Stomach (tissue), 8 donors: ENCODE measurements at regions not wholly inside any gene's neighbourhood (a gene's known extent, or its start where the extent isn't known, plus 50 kb on each side); places are given as distances from the start of the nearest gene placed in this dataset.

Experiments used
- DNase-seq, 2 donors: peaks; one replicate each; pipeline versions ENCODE4 v3.0.0 to v3.0.0-alpha.2; 2013 to 2019
- H3K27ac ChIP-seq, 5 donors: fragments of 200-600 bp in 4 of 5; sonication (generic) in 4 of 5; one replicate each; pipeline ENCODE4 v1.5.1; 2013 to 2019; ENCODE audit warnings: mild to moderate bottlenecking in 1 of 5, moderate library complexity in 1 of 5
- H3K27me3 ChIP-seq, 3 donors: fragments of 200-600 bp; sonication (generic); one replicate each; pipeline ENCODE4 v1.5.1; 2017 to 2019; ENCODE audit warnings: mixed run types in 1 of 3
- H3K36me3 ChIP-seq, 4 donors: fragments of 200-600 bp; sonication (generic); 1 replicate in 3 of 4; 2 replicates in 1 of 4; pipeline ENCODE4 v1.5.1; 2016 to 2019
- H3K4me1 ChIP-seq, 4 donors: fragments of 200-600 bp; sonication (generic); one replicate each; pipeline ENCODE4 v1.5.1; 2016 to 2019
- H3K4me3 ChIP-seq, 4 donors: fragments of 200-600 bp; sonication (generic) in 3 of 4; one replicate each; pipeline ENCODE4 v1.5.1; 2016 to 2019; ENCODE audit warnings: mild to moderate bottlenecking in 1 of 4
- H3K9me3 ChIP-seq, 4 donors: fragments of 200-600 bp; sonication (generic); one replicate each; pipeline ENCODE4 v1.5.1; 2016 to 2019
- CTCF ChIP-seq, 7 experiments: fragments of 450-650 bp in 4 of 7; fragments of 200-600 bp in 3 of 7; sonication (generic) in 3 of 7; IDR thresholded peaks; one replicate each; pipeline ENCODE4 v1.5.1; 2016 to 2019; ENCODE audit warnings: antibody characterized with exemption in 7 of 7, control low read depth in 2 of 7, mild to moderate bottlenecking in 1 of 7
- EP300 ChIP-seq: sonication (generic); formaldehyde crosslinking; IDR thresholded peaks from one replicate; pipeline ENCODE4 v1.6.1; 2017; ENCODE audit warnings: antibody characterized with exemption
- POLR2A ChIP-seq, 4 donors: fragments of 450-650 bp; IDR thresholded peaks; one replicate each; pipeline ENCODE4 v1.6.1; 2016; ENCODE audit warnings: antibody characterized with exemption in 4 of 4, control low read depth in 2 of 4, mild to moderate bottlenecking in 1 of 4, moderate library complexity in 1 of 4
- POLR2AphosphoS5 ChIP-seq, 3 donors: sonication (generic); formaldehyde crosslinking; IDR thresholded peaks; one replicate each; pipeline ENCODE4 v1.6.1; 2016; ENCODE audit warnings: antibody characterized with exemption in 3 of 3
- WGBS, 5 donors: extraction: QIAGEN DNeasy Blood & Tissue Kit in 3 of 5; methylation state at CpG; one replicate each; pipeline versions ENCODE4 v1.1.5 to v1.1.7; 2013 to 2018; 5-methylcytosine and 5-hydroxymethylcytosine counted together
- intact Hi-C: fragments of 100-400 bp; cut with DNase I; formaldehyde crosslinking; loops from one replicate; pipeline ENCODE4 v1.15.1; 2023; ENCODE audit warnings: low total_unique reads
- donor health status: healthy with polysubstance abuse.
- donor health status: Bipolar disorder and iron deficiency.
- donor health status: healthy.

GRCh38 chr1:103960045-103960444 is 210.3 kb downstream of the AMY1C start:
- intact Hi-C loops, result no loop called here
- Histone ChIP-seq H3K27me3 (no peaks in the 10 kb centered on the region), H3K27ac (no peak overlapping the region), H3K36me3 (no peaks in the 10 kb centered on the region), H3K4me3 (no peak overlapping the region), H3K9me3 (peaks cover 5 to 24% (median 20%) of the 10 kb centered on the region in 4 donors), H3K4me1 (no peaks in the 10 kb centered on the region)
- TF ChIP-seq CTCF (IDR thresholded peaks at IDR 0.05), result no peak
- 70 to 86% (median 81%) methylated on average over 3 of the region's 3 CpGs for whole genome bisulfite sequencing, 5 donors
- no peak for DNase-seq

GRCh38 chr1:103960710-103961109 is 211.0 kb downstream of the AMY1C start:
- TF ChIP-seq CTCF (IDR thresholded peaks at IDR 0.05) (no peak), POLR2A (IDR thresholded peaks at IDR 0.05) (no peak), EP300 (no peak), POLR2AphosphoS5 (IDR thresholded peaks at IDR 0.05) (no peak)
- Histone ChIP-seq H3K36me3 (no peaks in the 10 kb centered on the region), H3K4me3 (no peak overlapping the region), H3K27me3 (no peaks in the 10 kb centered on the region), H3K4me1 (no peaks in the 10 kb centered on the region), H3K27ac (no peak overlapping the region), H3K9me3 (peaks cover 5 to 24% (median 20%) of the 10 kb centered on the region in 4 donors)
- 71 to 85% (median 78%) methylated on average over 4 to 6 of the region's 6 CpGs for WGBS, 5 donors
- no peak for DNase-seq
- intact Hi-C loops, result no loop called here

GRCh38 chr1:103986792-103987191 is 237.1 kb downstream of the AMY1C start:
- H3K27ac ChIP-seq, result no peak overlapping the region
- intact Hi-C loops, result no loop called here
- H3K4me1 ChIP-seq, result no peaks in the 10 kb centered on the region
- no peak overlapping the region for H3K4me3 ChIP-seq
- H3K27me3 ChIP-seq, result no peaks in the 10 kb centered on the region
- TF ChIP-seq CTCF (IDR thresholded peaks at IDR 0.05), result no peak
- no peak for TF ChIP-seq POLR2A (IDR thresholded peaks at IDR 0.05)
- TF ChIP-seq EP300, result no peak
- TF ChIP-seq POLR2AphosphoS5 (IDR thresholded peaks at IDR 0.05), result no peak
- DNase-seq, result no peak
- no peaks in the 10 kb centered on the region for H3K36me3 ChIP-seq
- WGBS, 5 donors, result 78 to 91% (median 89%) methylated on average over 3 of the region's 3 CpGs
- H3K9me3 ChIP-seq, result no peaks in the 10 kb centered on the region

GRCh38 chr1:103997631-103998030 is 247.9 kb downstream of the AMY1C start:
- H3K9me3 ChIP-seq, result no peaks in the 10 kb centered on the region
- 31 to 40% (median 32%) methylated on average over 3 of the region's 3 CpGs for WGBS, 5 donors
- TF ChIP-seq POLR2AphosphoS5 (IDR thresholded peaks at IDR 0.05) (no peak), CTCF (IDR thresholded peaks at IDR 0.05) (no peak), EP300 (no peak), POLR2A (IDR thresholded peaks at IDR 0.05) (no peak)
- H3K4me3 ChIP-seq, result no peak overlapping the region
- H3K27ac ChIP-seq, result no peak overlapping the region
- H3K4me1 ChIP-seq, result no peaks in the 10 kb centered on the region
- intact Hi-C loops, result no loop called here
- no peak for DNase-seq
- no peaks in the 10 kb centered on the region for H3K36me3 ChIP-seq
- no peaks in the 10 kb centered on the region for H3K27me3 ChIP-seq
